Fibroblast of the aortic adventitia (primary cell): ENCODE measurements at regions not wholly inside any gene's neighbourhood (a gene's known extent, or its start where the extent isn't known, plus 50 kb on each side); places are given as distances from the start of the nearest gene placed in this dataset.

Source experiments
- DNase-seq: peaks from one replicate; pipeline ENCODE4 v3.0.0-alpha.2; 2010; ENCODE audit warnings: low read depth
- H3K4me3 ChIP-seq: 2 replicates; pipeline ENCODE4 v1.5.1; 2011; ENCODE audit warnings: low read depth, mild to moderate bottlenecking, control low read depth, low read length, moderate library complexity
- CTCF ChIP-seq: IDR thresholded peaks from 2 replicates; pipeline ENCODE4 v1.5.1; 2011; ENCODE audit warnings: mild to moderate bottlenecking, low read length, control low read depth, inconsistent platforms; ENCODE audit not compliant: insufficient read depth

DNA sequence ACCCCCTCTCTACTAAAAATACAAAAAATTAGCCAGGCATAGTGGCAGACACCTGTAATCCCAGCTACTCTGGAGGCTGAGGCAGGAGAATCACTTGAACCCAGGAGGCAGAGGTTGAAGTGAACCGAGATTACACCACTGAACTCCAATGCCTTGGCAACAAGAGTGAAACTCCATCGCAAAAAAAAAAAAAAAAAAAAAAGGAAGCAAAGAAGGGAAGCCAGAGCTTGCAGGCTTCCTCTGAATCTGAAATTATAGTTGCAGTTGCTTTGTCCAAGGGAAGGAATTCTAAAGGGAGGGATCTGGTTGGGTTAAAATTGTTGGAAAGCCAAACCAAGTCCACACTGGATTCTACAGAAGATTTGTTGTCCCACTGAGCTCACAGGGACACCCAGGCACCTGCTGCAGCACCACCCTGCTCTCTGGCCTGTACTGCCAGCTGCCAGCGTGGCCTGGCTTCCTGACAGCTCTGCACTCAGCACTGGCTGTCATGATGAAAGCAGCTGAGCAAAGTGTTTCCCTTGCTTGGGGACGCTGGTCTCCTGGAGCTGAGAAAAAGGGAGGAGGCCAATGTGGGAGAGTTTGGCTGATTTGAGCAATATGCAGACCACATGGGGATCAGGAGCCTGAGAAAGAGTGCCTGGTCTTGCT is 88.8 kb upstream of the HES1 start:
- TF ChIP-seq CTCF = no peak
- DNase-seq = no peak

GRCh38 chr3:194049394-194049793 is 86.6 kb upstream of the HES1 start:
- TF ChIP-seq CTCF = no peak
- no peak overlapping the region for H3K4me3 ChIP-seq
- no peak for DNase-seq

More for the DNA sequence above, 88.8 kb upstream of the HES1 start:
- no peak overlapping the region for H3K4me3 ChIP-seq

GRCh38 chr3:194050782-194051320 is 85.1 kb upstream of the HES1 start:
- TF ChIP-seq CTCF = no peak
- no peak for DNase-seq
- H3K4me3 ChIP-seq = no peak overlapping the region

- no peak for DNase-seq
- H3K4me3 ChIP-seq = no peak overlapping the region
- no peak for TF ChIP-seq CTCF
Measured at GRCh38 chr3:194051366-194052149, 84.4 kb upstream of the HES1 start.

GRCh38 chr3:194053136-194053535 is 82.8 kb upstream of the HES1 start:
- no peak for TF ChIP-seq CTCF
- no peak overlapping the region for H3K4me3 ChIP-seq
- DNase-seq = no peak

GRCh38 chr3:194054016-194054415 is 81.9 kb upstream of the HES1 start:
- DNase-seq = no peak
- H3K4me3 ChIP-seq = no peak overlapping the region
- no peak for TF ChIP-seq CTCF
